ENCODE measurements at regions not wholly inside any gene's neighbourhood (a gene's known extent, or its start where the extent isn't known, plus 50 kb on each side); places are given as distances from the start of the nearest gene placed in this dataset.
"Not testable (repeated sequence)": the region's sequence is repeated elsewhere in the genome, so short reads cannot be mapped to it uniquely, and the experiment has no call there.

DNA sequence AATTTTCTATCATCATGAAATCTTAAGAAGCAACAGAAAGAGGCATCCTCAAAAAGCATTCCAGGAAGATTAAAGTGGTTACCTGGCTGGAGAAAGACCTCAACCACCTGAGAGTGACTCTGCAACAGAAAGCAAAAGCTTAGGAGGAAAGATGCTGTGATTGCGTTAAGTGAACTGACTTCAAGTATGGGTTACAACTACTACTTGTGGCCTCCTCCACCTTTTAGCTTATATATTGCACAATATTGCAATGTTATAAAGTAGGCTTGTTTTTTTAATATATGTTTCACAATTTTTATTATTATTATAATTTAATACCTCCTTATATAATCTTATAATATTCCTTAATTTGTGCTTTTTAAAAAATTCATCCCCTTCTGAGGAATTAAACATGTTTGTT lies 1407.5 kb downstream of the KCNT2 start:
- no peak for DNase-seq (ENCODE audit: low spot score)

DNA sequence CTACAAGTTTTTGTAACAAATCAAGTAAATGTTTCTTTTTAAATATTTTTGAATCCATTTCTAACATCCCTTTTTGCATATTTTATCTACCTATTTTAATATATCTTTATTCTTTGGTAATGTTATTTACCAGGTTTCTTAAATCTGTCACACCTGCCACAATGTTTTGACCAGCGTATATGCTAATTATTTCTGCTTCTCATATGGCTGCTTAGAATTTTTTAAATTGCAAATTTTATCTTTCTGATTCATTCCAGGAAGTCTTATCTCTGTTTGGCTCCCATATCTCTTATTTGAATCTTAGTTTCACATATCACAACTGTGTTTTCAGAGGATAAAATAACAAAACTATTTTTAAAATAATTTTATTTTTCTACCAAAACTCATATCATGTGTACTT lies 1411.1 kb downstream of the KCNT2 start:
- no peak for DNase-seq (ENCODE audit: low spot score)

DNA sequence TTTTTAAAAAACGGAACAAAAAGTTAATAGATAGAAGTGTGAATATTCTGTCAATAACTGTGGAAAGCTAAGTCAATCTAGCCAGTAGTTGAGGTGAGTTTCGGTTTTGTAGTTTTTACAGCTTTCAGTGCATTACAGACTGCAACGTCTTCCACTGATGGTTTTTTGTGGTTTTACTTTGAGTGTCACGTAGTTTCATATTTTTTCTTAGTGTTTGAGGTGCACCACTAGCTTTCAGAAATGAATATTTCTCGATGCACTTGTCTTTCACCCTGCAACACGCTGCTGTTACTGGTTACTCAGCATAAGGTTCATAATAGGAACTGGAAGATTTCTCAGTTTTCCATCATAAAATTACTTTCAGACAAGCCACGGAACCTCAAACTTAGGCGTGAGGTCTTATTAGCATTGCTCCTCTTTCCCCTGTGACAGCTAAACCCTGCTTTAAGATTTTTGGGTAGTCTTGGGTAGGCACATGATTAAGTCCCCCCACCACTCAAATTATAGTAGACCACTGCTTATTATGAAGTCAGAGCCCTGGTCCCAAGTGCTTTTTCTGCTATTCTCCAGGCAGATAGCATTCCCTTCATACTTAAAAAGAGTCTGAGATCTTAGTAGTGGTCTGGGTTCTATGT lies 1412.7 kb downstream of the KCNT2 start:
- no peak for DNase-seq (ENCODE audit: low spot score)

- DNase-seq (ENCODE audit: low spot score): no peak
Observed at GRCh38 chr1:195193134-195193533, 1415.1 kb downstream of the KCNT2 start.

- no peak for DNase-seq (ENCODE audit: low spot score)
Observed at GRCh38 chr1:195188821-195189220, 1419.4 kb downstream of the KCNT2 start.

- DNase-seq (ENCODE audit: low spot score): no peak
Observed at GRCh38 chr1:195186544-195186943, 1421.7 kb downstream of the KCNT2 start.

DNA sequence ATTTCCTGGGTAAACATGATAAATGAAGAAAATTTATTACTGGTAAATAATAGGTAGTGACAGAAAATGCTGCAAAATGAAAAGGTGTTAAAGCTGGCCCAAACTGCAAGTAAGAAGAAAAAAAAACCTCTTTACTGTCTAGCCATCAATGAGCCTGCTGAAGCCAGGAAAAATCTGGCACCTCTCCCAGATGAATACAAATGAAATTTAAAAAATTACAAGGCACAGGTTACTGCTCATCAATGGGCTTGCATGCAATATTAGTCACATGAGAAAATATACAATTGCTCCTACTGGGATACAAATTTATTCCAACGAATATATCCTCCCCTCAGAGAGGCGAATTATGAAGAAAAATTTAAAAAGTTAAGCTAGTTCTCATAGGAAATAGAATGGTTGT lies 1422.5 kb downstream of the KCNT2 start:
- DNase-seq (ENCODE audit: low spot score): no peak

DNA sequence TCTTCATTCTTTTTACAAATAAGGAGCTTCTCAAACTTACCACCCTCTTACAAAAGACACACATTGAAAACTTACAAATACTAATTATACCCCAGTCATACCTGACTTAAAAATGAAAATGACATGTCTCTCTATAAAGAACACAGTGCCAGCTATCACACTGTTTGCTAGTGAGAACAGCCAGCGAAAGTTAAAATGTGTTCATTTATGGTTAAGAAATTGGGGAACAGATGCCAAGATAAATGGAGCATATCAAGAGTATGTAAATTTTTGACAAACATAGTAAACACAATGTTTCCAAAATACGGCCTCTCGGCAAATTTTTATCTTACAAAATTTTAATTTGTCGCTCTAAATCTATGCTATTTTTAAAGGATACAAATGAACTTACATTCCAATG lies 1422.9 kb downstream of the KCNT2 start:
- DNase-seq (ENCODE audit: low spot score): no peak

GRCh38 chr1:195173753-195174152 lies 1434.5 kb downstream of the KCNT2 start:
- no peak for DNase-seq (ENCODE audit: low spot score)

DNA sequence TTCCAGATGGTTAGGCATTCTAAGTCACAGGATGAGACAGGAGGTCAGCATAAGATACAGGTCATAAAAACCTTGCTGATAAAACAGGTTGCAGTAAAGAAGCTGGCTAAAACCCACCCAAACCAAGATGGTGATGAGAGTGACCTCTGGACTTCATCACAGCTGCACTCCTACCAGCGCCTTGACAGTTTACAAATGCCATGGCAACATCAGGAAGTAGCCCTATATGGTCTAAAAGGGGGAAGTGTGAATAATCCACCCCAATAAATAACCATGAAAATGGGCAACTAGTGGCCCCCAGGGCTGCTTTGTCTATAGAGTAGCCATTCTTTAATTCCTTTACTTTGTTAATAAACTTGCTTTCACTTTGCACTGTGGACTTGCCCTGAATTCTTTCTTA lies 1448.4 kb downstream of the KCNT2 start:
- not testable (repeated sequence) for DNase-seq (ENCODE audit: low spot score)

GRCh38 chr1:195158091-195158490 lies 1450.1 kb downstream of the KCNT2 start:
- DNase-seq (ENCODE audit: low spot score): no peak

DNA sequence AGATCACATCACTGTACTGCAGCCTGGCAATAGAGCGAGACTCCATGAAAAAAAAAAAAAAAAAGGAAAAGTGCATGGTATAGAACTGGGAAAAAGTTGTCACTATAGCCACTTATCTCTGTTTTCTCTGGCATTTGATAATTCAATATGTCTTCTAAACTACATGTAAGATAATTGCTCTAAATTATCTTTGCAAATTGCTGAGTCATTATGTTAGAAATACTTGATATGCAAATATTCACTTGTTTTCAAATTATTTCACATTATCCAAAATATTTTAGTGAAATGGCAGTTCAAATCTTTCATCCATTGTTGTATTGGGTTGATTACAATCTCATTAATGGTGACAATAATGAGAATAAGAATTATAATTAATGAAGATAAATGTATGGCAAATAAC lies 1455.1 kb downstream of the KCNT2 start:
- DNase-seq (ENCODE audit: low spot score): no peak

DNA sequence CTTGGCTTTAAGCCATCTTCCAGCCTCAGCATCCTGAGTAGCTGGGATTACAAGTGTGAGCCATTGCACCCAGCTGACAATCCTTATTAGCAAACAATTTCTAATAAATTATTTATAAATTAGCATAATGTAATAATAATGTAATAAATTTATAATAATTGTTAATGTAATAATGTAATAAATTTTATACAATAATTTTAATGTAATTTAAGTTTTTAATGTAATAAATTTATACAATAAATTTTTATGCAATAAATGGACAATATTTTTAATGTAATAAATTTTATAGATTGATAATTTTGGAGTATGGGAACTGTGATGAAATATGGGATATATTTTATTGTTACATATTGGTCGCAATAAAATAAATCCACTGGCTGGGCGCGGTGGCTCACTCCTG lies 1457.5 kb downstream of the KCNT2 start:
- no peak for DNase-seq (ENCODE audit: low spot score)

DNA sequence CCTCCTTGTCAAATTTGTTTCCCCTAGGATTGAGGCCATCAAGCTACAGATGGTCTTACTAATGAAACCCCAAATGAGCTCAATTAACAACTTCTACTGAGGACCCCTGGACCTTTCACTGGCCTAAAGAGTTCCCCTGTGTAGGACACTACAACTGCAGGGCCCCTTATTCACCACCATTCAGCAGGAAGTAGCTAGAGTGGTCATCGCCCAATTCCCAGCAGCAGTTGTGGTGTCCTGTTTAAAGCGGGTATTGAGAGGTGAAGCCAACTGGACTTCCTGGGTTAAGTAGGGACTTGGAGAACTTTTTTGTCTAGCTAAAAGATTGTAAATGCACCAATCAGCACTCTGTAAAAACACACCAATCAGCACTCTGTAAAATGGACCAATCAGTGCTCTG lies 1466.9 kb downstream of the KCNT2 start:
- no peak for DNase-seq (ENCODE audit: low spot score)

GRCh38 chr1:195130598-195130997 lies 1477.6 kb downstream of the KCNT2 start:
- no peak for DNase-seq (ENCODE audit: low spot score)

GRCh38 chr1:195122497-195122896 lies 1485.7 kb downstream of the KCNT2 start:
- DNase-seq (ENCODE audit: low spot score): no peak

- no peak for DNase-seq (ENCODE audit: low spot score)
Observed at GRCh38 chr1:195113471-195113870, 1494.8 kb downstream of the KCNT2 start.

- DNase-seq (ENCODE audit: low spot score): no peak
Observed at GRCh38 chr1:195105773-195106172, 1502.5 kb downstream of the KCNT2 start.

DNA sequence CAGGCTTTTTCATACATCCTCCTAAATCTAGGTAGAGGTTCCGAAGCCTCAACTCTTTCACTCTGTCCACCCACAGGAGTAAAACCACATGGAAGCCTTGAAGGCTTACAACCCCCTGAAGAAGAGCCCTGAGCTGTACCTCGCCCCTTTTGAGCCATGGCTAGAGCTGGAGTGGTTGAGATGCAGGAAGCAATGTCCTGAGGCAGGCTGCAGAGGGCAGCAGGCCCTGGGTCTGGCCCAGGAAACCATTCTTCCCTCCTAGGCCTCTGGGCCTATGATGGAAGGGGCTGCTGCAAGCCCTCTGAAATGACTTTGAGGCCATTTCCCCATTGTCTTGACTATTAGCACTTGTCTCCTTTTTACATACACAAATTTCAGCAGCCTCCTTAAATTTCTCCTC lies 1503.0 kb downstream of the KCNT2 start:
- no peak for DNase-seq (ENCODE audit: low spot score)

GRCh38 chr1:195097316-195097715 lies 1510.9 kb downstream of the KCNT2 start:
- peak; percentile 24 for DNase-seq (ENCODE audit: low spot score)

DNA sequence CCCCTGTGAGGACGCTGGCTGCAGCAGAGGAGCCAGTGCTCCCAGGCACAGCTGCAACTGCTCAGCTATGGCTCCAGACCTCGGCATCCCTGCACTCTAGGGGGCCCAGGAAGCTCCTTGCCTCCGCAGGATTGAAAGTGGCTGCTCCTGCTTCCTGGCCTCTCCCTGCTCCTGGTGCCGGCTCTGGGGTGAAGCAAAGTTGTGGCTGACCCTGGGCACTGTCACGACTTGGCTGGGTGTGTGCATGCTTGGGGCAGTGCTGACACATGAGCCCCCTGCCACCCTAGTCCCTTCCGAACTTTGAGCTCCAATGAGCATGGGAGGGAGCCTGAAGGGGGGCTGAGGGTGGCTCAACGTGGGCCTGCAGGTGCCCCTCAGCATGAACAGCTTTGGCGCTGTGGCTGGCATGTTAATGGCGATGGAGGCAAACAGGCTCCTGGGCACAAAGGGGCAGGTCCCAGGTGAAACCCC lies 1512.2 kb downstream of the KCNT2 start:
- DNase-seq (ENCODE audit: low spot score): no peak

GRCh38 chr1:195085196-195085595 lies 1523.0 kb downstream of the KCNT2 start:
- no peak for DNase-seq (ENCODE audit: low spot score)

DNA sequence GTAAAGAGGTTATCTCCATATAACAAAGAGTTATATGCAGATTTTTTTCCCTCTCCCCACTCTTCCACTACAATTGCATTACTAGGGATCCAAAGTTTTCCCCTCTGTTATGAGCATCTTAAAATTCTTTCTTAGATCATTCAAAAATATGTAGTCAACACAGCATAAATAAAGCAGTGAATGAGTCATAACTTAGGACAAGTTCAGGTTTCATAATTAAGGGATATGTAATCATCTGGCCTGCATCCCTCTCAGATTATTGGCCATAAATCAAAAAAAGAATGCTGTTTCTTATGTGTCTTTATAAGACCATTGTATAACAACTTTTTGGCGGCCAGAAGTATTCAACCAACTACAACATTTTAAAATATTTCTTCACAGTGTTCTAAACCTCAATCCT lies 1526.1 kb downstream of the KCNT2 start:
- DNase-seq (ENCODE audit: low spot score): no peak

- no peak for DNase-seq (ENCODE audit: low spot score)
Observed at GRCh38 chr1:195076682-195077081, 1531.6 kb downstream of the KCNT2 start.

GRCh38 chr1:195075973-195076372 lies 1532.3 kb downstream of the KCNT2 start:
- DNase-seq (ENCODE audit: low spot score): no peak
